ENCODE measurements at regions not wholly inside any gene's neighbourhood (a gene's known extent, or its start where the extent isn't known, plus 50 kb on each side); places are given as distances from the start of the nearest gene placed in this dataset.

DNA sequence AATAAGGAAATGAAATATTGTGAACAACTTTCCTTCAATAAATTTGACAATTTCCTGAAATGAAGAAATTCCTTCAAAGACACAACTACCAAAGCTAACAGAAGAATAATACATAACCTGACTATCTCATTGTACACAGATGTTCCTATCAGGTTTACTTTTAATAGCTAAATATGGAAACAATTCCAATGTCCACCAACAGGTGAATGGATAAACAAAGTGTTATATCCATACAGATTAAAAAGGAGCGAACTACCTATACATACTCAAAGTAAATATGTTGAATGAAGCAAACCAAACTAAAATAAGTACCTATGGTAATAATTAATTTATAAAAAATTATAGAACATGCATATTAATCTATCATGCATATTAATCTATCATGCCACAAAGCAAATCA, 554.9 kb downstream of the PPP4R3C start:
- no peaks in the 10 kb centered on the region for H3K27me3 ChIP-seq (ENCODE audit: insufficient read depth, low read length)
- H3K4me2 ChIP-seq (ENCODE audit: low read length): no peak overlapping the region
- no peak overlapping the region for H3K27ac ChIP-seq (ENCODE audit: low read depth, low read length, poor library complexity, severe bottlenecking)
- H3K4me1 ChIP-seq (ENCODE audit: insufficient read depth, low read length, severe bottlenecking): no peaks in the 10 kb centered on the region
- no peaks in the 10 kb centered on the region for H3K79me2 ChIP-seq (ENCODE audit: insufficient read depth, low read length)
- H3K4me3 ChIP-seq (ENCODE audit: low read depth, low read length, poor library complexity, severe bottlenecking): no peak overlapping the region
- H3K36me3 ChIP-seq (ENCODE audit: insufficient read depth, low read length): no peaks in the 10 kb centered on the region
- no peak overlapping the region for H3K9ac ChIP-seq (ENCODE audit: low read length)
- TF ChIP-seq CTCF (IDR thresholded peaks at IDR 0.05; ENCODE audit: low read length): no peak
- TF ChIP-seq EZH2 (IDR thresholded peaks at IDR 0.05; ENCODE audit: borderline replicate concordance, low read length): no peak
- H3K9me3 ChIP-seq (ENCODE audit: low read length): no peaks in the 10 kb centered on the region
- no peaks in the 10 kb centered on the region for H3F3A ChIP-seq (ENCODE audit: insufficient read depth, low read length)
- H2AFZ ChIP-seq (ENCODE audit: low read length): no peak overlapping the region
- no peaks in the 10 kb centered on the region for H4K20me1 ChIP-seq (ENCODE audit: insufficient read depth, low read length)
- H3K9me2 ChIP-seq (ENCODE audit: low read depth, low read length): no peaks in the 10 kb centered on the region

DNA sequence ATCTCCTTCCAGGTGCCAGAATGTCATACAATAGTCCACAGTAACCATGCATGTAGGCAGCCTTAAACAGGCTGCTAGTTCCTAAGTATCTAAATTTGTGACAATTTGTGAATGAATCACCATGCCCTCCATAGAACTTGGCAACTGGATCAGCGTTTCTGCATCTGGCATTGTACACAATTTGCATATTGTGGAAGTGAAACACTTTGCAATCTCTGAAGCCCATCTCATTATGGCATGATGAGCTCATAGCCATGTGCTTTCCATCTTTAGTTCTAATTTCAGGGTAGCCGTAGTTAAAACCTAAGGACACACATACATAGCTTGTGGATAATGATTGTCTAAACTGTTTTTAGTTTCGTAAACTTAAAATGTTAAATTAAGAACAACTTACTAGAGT, 573.6 kb downstream of the PPP4R3C start:
- TF ChIP-seq CTCF (IDR thresholded peaks at IDR 0.05; ENCODE audit: low read length): no peak
- TF ChIP-seq EZH2 (IDR thresholded peaks at IDR 0.05; ENCODE audit: borderline replicate concordance, low read length): no peak
- H2AFZ ChIP-seq (ENCODE audit: low read length): no peak overlapping the region
- H3K27me3 ChIP-seq (ENCODE audit: insufficient read depth, low read length): no peaks in the 10 kb centered on the region
- no peaks in the 10 kb centered on the region for H3F3A ChIP-seq (ENCODE audit: insufficient read depth, low read length)
- no peaks in the 10 kb centered on the region for H3K4me1 ChIP-seq (ENCODE audit: insufficient read depth, low read length, severe bottlenecking)
- H3K79me2 ChIP-seq (ENCODE audit: insufficient read depth, low read length): no peaks in the 10 kb centered on the region
- no peaks in the 10 kb centered on the region for H3K9me3 ChIP-seq (ENCODE audit: low read length)
- H3K9me2 ChIP-seq (ENCODE audit: low read depth, low read length): no peaks in the 10 kb centered on the region
- no peak overlapping the region for H3K4me3 ChIP-seq (ENCODE audit: low read depth, low read length, poor library complexity, severe bottlenecking)
- no peaks in the 10 kb centered on the region for H3K36me3 ChIP-seq (ENCODE audit: insufficient read depth, low read length)
- H3K4me2 ChIP-seq (ENCODE audit: low read length): no peak overlapping the region
- H3K27ac ChIP-seq (ENCODE audit: low read depth, low read length, poor library complexity, severe bottlenecking): no peak overlapping the region
- H4K20me1 ChIP-seq (ENCODE audit: insufficient read depth, low read length): no peaks in the 10 kb centered on the region
- no peak overlapping the region for H3K9ac ChIP-seq (ENCODE audit: low read length)

DNA sequence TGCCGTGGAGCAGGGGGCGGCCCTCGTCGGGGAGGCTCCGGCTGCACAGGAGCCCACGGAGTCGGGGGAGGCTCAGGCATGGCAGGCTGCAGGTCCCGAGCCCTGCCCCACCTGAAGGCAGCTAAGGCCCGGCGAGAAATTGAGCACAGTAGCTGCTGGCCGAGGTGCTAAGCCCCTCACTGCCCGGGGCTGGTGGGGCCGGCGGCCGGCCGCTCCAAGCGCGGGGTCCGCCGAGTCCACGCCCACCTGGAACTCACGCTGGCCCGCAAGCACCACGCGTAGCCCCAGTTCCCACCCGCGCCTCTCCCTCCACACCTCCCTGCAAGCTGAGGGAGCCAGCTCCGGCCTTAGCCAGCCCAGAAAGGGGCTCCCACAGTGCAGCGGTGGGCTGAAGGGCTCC, 589.4 kb downstream of the PPP4R3C start:
- Histone ChIP-seq H3K27ac (ENCODE audit: low read depth, low read length, poor library complexity, severe bottlenecking) (no peak overlapping the region), H3K9me3 (ENCODE audit: low read length) (no peaks in the 10 kb centered on the region), H3K36me3 (ENCODE audit: insufficient read depth, low read length) (no peaks in the 10 kb centered on the region)

More for the DNA sequence above, 589.4 kb downstream of the PPP4R3C start:
- H3K4me1 ChIP-seq (ENCODE audit: insufficient read depth, low read length, severe bottlenecking): no peaks in the 10 kb centered on the region
- H3K4me2 ChIP-seq (ENCODE audit: low read length): no peak overlapping the region
- H3K27me3 ChIP-seq (ENCODE audit: insufficient read depth, low read length): no peaks in the 10 kb centered on the region
- H3K9ac ChIP-seq (ENCODE audit: low read length): no peak overlapping the region
- H4K20me1 ChIP-seq (ENCODE audit: insufficient read depth, low read length): no peaks in the 10 kb centered on the region
- no peaks in the 10 kb centered on the region for H3K9me2 ChIP-seq (ENCODE audit: low read depth, low read length)
- no peaks in the 10 kb centered on the region for H3K79me2 ChIP-seq (ENCODE audit: insufficient read depth, low read length)
- H2AFZ ChIP-seq (ENCODE audit: low read length): no peak overlapping the region
- H3K4me3 ChIP-seq (ENCODE audit: low read depth, low read length, poor library complexity, severe bottlenecking): no peak overlapping the region
- no peaks in the 10 kb centered on the region for H3F3A ChIP-seq (ENCODE audit: insufficient read depth, low read length)
- TF ChIP-seq EZH2 (IDR thresholded peaks at IDR 0.05; ENCODE audit: borderline replicate concordance, low read length): no peak
- TF ChIP-seq CTCF (IDR thresholded peaks at IDR 0.05; ENCODE audit: low read length): no peak

All from OCI-LY1 (cell line).